HCT116 (cell line): ENCODE measurements at regions not wholly inside any gene's neighbourhood (a gene's known extent, or its start where the extent isn't known, plus 50 kb on each side); places are given as distances from the start of the nearest gene placed in this dataset.

Source experiments
- EZH2 ChIP-seq: fragments of 200-600 bp; sonication (generic); IDR thresholded peaks from 2 replicates; pipeline ENCODE4 v1.6.1; 2017; ENCODE audit warnings: antibody characterized with exemption, mixed run types
- POLR2AphosphoS5 ChIP-seq: IDR thresholded peaks from 2 replicates; pipeline ENCODE4 v1.6.1; 2011; ENCODE audit warnings: mild to moderate bottlenecking, low read depth, low read length, moderate library complexity
- TF ChIP-seq, protein P1 (sequence below), 3 experiments: fragments of 200-600 bp in 1 of 3; sonication (generic) in 1 of 3; IDR thresholded peaks in 2 of 3; conservative IDR thresholded peaks in 1 of 3; 2 replicates each; pipeline ENCODE4 v1.5.1; 2012 to 2017; ENCODE audit warnings: low read depth in 2 of 3, low read length in 2 of 3, antibody characterized with exemption in 1 of 3, borderline replicate concordance in 1 of 3, control low read depth in 1 of 3, mild to moderate bottlenecking in 1 of 3, mixed read lengths in 1 of 3, mixed run types in 1 of 3, moderate library complexity in 1 of 3; ENCODE audit not compliant: insufficient read depth in 1 of 3

DNA sequence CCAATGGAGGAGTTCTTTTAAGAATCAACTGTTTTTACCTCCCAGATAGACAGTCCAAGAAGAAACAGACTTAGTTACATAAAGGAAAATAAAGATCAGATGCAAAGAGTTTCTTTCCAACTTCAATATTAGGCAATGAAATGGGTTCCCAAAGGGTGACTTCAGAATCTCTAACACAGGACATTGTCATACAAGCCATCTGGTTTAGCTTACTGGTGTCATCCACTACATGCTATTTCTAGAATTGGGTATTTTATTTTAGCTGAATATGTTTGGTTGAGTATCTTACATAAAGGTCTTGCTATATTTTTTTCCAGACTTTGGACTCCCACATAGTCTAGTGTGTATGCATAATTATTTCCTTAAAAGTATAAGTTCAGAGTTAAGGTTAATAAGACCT, 162.1 kb upstream of the SLC7A11 start:
- TF ChIP-seq POLR2AphosphoS5 (no peak), EZH2 (no peak)
- TF ChIP-seq, protein P1, sequence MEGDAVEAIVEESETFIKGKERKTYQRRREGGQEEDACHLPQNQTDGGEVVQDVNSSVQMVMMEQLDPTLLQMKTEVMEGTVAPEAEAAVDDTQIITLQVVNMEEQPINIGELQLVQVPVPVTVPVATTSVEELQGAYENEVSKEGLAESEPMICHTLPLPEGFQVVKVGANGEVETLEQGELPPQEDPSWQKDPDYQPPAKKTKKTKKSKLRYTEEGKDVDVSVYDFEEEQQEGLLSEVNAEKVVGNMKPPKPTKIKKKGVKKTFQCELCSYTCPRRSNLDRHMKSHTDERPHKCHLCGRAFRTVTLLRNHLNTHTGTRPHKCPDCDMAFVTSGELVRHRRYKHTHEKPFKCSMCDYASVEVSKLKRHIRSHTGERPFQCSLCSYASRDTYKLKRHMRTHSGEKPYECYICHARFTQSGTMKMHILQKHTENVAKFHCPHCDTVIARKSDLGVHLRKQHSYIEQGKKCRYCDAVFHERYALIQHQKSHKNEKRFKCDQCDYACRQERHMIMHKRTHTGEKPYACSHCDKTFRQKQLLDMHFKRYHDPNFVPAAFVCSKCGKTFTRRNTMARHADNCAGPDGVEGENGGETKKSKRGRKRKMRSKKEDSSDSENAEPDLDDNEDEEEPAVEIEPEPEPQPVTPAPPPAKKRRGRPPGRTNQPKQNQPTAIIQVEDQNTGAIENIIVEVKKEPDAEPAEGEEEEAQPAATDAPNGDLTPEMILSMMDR (IDR thresholded peaks at IDR 0.05 in 2 of 3, conservative IDR thresholded peaks at IDR 0.05 in 1 of 3; ENCODE audit: borderline replicate concordance in 1 of 3, insufficient read depth in 1 of 3, low read depth in 2 of 3, low read length in 2 of 3), result no peak
